SK-N-SH treated with all-trans-retinoic acid at 6 μM for 48 hours (cell line): ENCODE measurements at regions not wholly inside any gene's neighbourhood (a gene's known extent, or its start where the extent isn't known, plus 50 kb on each side); places are given as distances from the start of the nearest gene placed in this dataset.

Experiments used
- ARNTL ChIP-seq: fragments of 450-650 bp; formaldehyde crosslinking; IDR thresholded peaks from 2 replicates; pipeline ENCODE4 v1.5.0; 2020; ENCODE audit warnings: low read depth, mild to moderate bottlenecking, moderate library complexity, borderline replicate concordance
- BACH2 ChIP-seq: fragments of 250-450 bp; sonication (Bioruptor Pico); IDR thresholded peaks from 2 replicates; pipeline ENCODE4 v1.9.0; 2021; ENCODE audit warnings: mild to moderate bottlenecking, borderline replicate concordance
- CSDC2 ChIP-seq: fragments of 250-450 bp; sonication (Bioruptor Pico); IDR thresholded peaks from 2 replicates; pipeline ENCODE4 v1.5.0; 2020; ENCODE audit warnings: mild to moderate bottlenecking, moderate library complexity
- ESRRG ChIP-seq: fragments of 250-450 bp; sonication (Bioruptor Pico); IDR thresholded peaks from 2 replicates; pipeline ENCODE4 v1.6.1; 2021; ENCODE audit warnings: mild to moderate bottlenecking
- GLIS3 ChIP-seq: fragments of 250-450 bp; sonication (Bioruptor Pico); IDR thresholded peaks from 2 replicates; pipeline ENCODE4 v1.5.0; 2020; ENCODE audit warnings: mild to moderate bottlenecking, moderate library complexity
- PPARA ChIP-seq: fragments of 250-450 bp; sonication (Bioruptor Pico); IDR thresholded peaks from 2 replicates; pipeline ENCODE4 v1.5.0; 2020; ENCODE audit warnings: mild to moderate bottlenecking, borderline replicate concordance
- ZC3H10 ChIP-seq: fragments of 250-450 bp; sonication (Bioruptor Pico); IDR thresholded peaks from 2 replicates; pipeline ENCODE4 v1.5.1; 2021; ENCODE audit warnings: mild to moderate bottlenecking, moderate library complexity
- ZFP30 ChIP-seq: fragments of 450-650 bp; formaldehyde crosslinking; IDR thresholded peaks from 2 replicates; pipeline ENCODE4 v1.5.0; 2022; ENCODE audit warnings: mild to moderate bottlenecking, moderate library complexity
- ZNF565 ChIP-seq: fragments of 450-650 bp; formaldehyde crosslinking; conservative IDR thresholded peaks from 2 replicates; pipeline ENCODE4 v1.5.0; 2020; ENCODE audit warnings: low read depth, mild to moderate bottlenecking, moderate library complexity
- ZNF8 ChIP-seq: fragments of 450-650 bp; formaldehyde crosslinking; IDR thresholded peaks from 2 replicates; pipeline ENCODE4 v1.5.0; 2020; ENCODE audit warnings: mild to moderate bottlenecking, moderate library complexity
- TF ChIP-seq, protein P1 (sequence below): fragments of 250-450 bp; sonication (Bioruptor Pico); IDR thresholded peaks from 2 replicates; pipeline ENCODE4 v1.8.0; 2020; ENCODE audit warnings: mild to moderate bottlenecking, moderate library complexity, borderline replicate concordance
- TF ChIP-seq, protein P2 (sequence below): fragments of 250-450 bp; sonication (Bioruptor Pico); IDR thresholded peaks from 2 replicates; pipeline ENCODE4 v1.5.0; 2020; ENCODE audit warnings: mild to moderate bottlenecking, moderate library complexity
- TF ChIP-seq, protein P3 (sequence below): fragments of 250-450 bp; sonication (Bioruptor Pico); IDR thresholded peaks from 2 replicates; pipeline ENCODE4 v1.5.1; 2021; ENCODE audit warnings: mild to moderate bottlenecking, moderate library complexity
- TF ChIP-seq, protein P4 (sequence below): fragments of 250-450 bp; sonication (Bioruptor Pico); IDR thresholded peaks from 2 replicates; pipeline ENCODE4 v1.8.0; 2021; ENCODE audit warnings: low read depth, mild to moderate bottlenecking, moderate library complexity, borderline replicate concordance

DNA sequence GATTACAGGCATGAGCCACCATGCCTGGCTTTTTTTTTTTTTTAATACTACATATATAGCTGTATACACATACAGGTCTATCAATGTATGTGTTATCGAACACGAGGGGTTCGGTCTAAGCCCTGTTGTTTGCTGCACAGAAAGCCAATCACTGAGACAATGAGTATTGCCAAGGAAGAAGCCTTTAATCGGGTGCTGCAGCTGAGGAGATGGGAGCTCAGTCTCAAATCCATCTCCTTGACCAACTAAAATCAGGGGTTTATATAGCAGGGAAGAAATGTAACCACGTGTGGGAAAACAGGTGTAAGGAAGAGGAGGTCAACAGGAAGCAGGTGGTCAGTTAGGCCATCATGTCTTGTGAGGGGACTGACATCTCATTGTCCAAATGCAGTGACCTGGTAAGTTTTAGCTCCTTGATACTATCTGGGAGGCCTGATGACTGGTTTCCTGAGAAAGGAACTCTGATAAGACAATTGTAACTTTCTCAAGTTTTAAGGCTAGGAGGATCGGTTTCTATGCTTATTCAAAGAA lies 80.9 kb upstream of the MAP1LC3B2 start:
- no peak for TF ChIP-seq PPARA (CRISPR knock-in tag)
- TF ChIP-seq, protein P1, sequence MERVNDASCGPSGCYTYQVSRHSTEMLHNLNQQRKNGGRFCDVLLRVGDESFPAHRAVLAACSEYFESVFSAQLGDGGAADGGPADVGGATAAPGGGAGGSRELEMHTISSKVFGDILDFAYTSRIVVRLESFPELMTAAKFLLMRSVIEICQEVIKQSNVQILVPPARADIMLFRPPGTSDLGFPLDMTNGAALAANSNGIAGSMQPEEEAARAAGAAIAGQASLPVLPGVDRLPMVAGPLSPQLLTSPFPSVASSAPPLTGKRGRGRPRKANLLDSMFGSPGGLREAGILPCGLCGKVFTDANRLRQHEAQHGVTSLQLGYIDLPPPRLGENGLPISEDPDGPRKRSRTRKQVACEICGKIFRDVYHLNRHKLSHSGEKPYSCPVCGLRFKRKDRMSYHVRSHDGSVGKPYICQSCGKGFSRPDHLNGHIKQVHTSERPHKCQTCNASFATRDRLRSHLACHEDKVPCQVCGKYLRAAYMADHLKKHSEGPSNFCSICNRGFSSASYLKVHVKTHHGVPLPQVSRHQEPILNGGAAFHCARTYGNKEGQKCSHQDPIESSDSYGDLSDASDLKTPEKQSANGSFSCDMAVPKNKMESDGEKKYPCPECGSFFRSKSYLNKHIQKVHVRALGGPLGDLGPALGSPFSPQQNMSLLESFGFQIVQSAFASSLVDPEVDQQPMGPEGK (CRISPR knock-in tag) = no peak
- no peak for TF ChIP-seq BACH2
- TF ChIP-seq ZNF565 (CRISPR knock-in tag) = no peak
- no peak for TF ChIP-seq GLIS3 (CRISPR knock-in tag)
- no peak for TF ChIP-seq ARNTL
- no peak for TF ChIP-seq ZC3H10 (CRISPR knock-in tag)
- no peak for TF ChIP-seq CSDC2 (CRISPR knock-in tag)
- TF ChIP-seq, protein P2, sequence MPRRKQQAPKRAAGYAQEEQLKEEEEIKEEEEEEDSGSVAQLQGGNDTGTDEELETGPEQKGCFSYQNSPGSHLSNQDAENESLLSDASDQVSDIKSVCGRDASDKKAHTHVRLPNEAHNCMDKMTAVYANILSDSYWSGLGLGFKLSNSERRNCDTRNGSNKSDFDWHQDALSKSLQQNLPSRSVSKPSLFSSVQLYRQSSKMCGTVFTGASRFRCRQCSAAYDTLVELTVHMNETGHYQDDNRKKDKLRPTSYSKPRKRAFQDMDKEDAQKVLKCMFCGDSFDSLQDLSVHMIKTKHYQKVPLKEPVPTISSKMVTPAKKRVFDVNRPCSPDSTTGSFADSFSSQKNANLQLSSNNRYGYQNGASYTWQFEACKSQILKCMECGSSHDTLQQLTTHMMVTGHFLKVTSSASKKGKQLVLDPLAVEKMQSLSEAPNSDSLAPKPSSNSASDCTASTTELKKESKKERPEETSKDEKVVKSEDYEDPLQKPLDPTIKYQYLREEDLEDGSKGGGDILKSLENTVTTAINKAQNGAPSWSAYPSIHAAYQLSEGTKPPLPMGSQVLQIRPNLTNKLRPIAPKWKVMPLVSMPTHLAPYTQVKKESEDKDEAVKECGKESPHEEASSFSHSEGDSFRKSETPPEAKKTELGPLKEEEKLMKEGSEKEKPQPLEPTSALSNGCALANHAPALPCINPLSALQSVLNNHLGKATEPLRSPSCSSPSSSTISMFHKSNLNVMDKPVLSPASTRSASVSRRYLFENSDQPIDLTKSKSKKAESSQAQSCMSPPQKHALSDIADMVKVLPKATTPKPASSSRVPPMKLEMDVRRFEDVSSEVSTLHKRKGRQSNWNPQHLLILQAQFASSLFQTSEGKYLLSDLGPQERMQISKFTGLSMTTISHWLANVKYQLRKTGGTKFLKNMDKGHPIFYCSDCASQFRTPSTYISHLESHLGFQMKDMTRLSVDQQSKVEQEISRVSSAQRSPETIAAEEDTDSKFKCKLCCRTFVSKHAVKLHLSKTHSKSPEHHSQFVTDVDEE (CRISPR knock-in tag) = no peak
- TF ChIP-seq ZFP30 (CRISPR knock-in tag) = no peak
- no peak for TF ChIP-seq ZNF8 (CRISPR knock-in tag)
- TF ChIP-seq, protein P3, sequence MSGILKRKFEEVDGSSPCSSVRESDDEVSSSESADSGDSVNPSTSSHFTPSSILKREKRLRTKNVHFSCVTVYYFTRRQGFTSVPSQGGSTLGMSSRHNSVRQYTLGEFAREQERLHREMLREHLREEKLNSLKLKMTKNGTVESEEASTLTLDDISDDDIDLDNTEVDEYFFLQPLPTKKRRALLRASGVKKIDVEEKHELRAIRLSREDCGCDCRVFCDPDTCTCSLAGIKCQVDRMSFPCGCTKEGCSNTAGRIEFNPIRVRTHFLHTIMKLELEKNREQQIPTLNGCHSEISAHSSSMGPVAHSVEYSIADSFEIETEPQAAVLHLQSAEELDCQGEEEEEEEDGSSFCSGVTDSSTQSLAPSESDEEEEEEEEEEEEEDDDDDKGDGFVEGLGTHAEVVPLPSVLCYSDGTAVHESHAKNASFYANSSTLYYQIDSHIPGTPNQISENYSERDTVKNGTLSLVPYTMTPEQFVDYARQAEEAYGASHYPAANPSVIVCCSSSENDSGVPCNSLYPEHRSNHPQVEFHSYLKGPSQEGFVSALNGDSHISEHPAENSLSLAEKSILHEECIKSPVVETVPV (CRISPR knock-in tag) = no peak
- TF ChIP-seq, protein P4, sequence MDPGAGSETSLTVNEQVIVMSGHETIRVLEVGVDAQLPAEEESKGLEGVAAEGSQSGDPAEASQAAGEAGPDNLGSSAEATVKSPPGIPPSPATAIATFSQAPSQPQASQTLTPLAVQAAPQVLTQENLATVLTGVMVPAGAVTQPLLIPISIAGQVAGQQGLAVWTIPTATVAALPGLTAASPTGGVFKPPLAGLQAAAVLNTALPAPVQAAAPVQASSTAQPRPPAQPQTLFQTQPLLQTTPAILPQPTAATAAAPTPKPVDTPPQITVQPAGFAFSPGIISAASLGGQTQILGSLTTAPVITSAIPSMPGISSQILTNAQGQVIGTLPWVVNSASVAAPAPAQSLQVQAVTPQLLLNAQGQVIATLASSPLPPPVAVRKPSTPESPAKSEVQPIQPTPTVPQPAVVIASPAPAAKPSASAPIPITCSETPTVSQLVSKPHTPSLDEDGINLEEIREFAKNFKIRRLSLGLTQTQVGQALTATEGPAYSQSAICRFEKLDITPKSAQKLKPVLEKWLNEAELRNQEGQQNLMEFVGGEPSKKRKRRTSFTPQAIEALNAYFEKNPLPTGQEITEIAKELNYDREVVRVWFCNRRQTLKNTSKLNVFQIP (CRISPR knock-in tag) = no peak
- TF ChIP-seq ESRRG (CRISPR knock-in tag) = no peak
